ENCODE measurements at regions not wholly inside any gene's neighbourhood (a gene's known extent, or its start where the extent isn't known, plus 50 kb on each side); places are given as distances from the start of the nearest gene placed in this dataset.

DNA sequence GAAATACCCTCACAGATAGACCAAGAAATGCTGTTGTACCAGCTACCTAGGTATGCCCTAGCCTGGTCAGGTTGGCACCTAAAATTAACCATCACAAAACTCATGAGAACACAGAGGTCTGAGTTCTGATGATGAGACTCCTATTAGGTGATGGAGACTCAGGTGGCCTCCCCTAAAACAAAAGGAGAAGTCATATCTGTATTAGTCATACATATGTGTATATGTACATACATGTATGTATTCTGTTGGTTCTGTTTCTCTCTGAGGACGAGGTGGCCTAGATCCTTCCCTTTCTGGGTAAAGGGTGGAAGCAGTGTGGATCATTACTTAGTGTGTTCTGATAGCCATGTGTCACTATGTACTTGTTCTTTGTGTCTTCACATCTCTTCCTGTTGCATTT is 207.2 kb upstream of the PRSS1 start:
- no peaks in the 10 kb centered on the region for H3K27me3 ChIP-seq (ENCODE audit: insufficient read depth, poor library complexity, severe bottlenecking)
- no peak for DNase-seq (ENCODE audit: low read depth in 1 of 2, low spot score in 1 of 2)
- TF ChIP-seq SPI1 (IDR thresholded peaks at IDR 0.05; ENCODE audit: borderline replicate concordance, low read depth): no peak
- no peak for TF ChIP-seq POLR2AphosphoS5 (IDR thresholded peaks at IDR 0.05; ENCODE audit: low read depth)
- no peak for TF ChIP-seq GABPA (IDR thresholded peaks at IDR 0.05; ENCODE audit: low read depth)
- TF ChIP-seq, protein P1, sequence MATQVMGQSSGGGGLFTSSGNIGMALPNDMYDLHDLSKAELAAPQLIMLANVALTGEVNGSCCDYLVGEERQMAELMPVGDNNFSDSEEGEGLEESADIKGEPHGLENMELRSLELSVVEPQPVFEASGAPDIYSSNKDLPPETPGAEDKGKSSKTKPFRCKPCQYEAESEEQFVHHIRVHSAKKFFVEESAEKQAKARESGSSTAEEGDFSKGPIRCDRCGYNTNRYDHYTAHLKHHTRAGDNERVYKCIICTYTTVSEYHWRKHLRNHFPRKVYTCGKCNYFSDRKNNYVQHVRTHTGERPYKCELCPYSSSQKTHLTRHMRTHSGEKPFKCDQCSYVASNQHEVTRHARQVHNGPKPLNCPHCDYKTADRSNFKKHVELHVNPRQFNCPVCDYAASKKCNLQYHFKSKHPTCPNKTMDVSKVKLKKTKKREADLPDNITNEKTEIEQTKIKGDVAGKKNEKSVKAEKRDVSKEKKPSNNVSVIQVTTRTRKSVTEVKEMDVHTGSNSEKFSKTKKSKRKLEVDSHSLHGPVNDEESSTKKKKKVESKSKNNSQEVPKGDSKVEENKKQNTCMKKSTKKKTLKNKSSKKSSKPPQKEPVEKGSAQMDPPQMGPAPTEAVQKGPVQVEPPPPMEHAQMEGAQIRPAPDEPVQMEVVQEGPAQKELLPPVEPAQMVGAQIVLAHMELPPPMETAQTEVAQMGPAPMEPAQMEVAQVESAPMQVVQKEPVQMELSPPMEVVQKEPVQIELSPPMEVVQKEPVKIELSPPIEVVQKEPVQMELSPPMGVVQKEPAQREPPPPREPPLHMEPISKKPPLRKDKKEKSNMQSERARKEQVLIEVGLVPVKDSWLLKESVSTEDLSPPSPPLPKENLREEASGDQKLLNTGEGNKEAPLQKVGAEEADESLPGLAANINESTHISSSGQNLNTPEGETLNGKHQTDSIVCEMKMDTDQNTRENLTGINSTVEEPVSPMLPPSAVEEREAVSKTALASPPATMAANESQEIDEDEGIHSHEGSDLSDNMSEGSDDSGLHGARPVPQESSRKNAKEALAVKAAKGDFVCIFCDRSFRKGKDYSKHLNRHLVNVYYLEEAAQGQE (IDR thresholded peaks at IDR 0.05; ENCODE audit: insufficient replicate concordance, low read depth): no peak
- TF ChIP-seq, protein P2, sequence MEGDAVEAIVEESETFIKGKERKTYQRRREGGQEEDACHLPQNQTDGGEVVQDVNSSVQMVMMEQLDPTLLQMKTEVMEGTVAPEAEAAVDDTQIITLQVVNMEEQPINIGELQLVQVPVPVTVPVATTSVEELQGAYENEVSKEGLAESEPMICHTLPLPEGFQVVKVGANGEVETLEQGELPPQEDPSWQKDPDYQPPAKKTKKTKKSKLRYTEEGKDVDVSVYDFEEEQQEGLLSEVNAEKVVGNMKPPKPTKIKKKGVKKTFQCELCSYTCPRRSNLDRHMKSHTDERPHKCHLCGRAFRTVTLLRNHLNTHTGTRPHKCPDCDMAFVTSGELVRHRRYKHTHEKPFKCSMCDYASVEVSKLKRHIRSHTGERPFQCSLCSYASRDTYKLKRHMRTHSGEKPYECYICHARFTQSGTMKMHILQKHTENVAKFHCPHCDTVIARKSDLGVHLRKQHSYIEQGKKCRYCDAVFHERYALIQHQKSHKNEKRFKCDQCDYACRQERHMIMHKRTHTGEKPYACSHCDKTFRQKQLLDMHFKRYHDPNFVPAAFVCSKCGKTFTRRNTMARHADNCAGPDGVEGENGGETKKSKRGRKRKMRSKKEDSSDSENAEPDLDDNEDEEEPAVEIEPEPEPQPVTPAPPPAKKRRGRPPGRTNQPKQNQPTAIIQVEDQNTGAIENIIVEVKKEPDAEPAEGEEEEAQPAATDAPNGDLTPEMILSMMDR (IDR thresholded peaks at IDR 0.05; ENCODE audit: insufficient read depth, low read length): no peak

DNA sequence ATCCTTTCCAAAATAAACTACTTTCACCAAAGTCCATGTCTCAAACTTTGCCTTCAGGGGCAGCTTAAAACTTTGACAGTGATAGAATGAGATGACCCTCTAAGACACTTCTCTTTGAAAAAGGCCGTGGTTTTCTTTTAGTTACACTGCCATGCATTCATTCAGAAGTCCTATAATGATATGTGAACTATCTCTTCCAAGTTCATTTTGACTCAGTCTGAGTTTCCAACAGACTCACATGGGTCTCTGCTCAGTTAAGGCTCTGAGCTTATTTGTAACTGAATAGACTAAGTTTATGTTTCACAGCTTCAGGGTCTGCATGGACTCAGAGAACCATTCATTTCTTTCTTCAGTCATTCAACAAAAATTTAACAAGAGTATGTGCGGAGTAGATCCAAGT is 208.9 kb upstream of the PRSS1 start:
- no peak overlapping the region for H3K4me3 ChIP-seq (replicated peaks; ENCODE audit: insufficient read depth, low read length)
- TF ChIP-seq GABPA (IDR thresholded peaks at IDR 0.05; ENCODE audit: low read depth) (no peak), SPI1 (IDR thresholded peaks at IDR 0.05; ENCODE audit: borderline replicate concordance, low read depth) (no peak), POLR2AphosphoS5 (IDR thresholded peaks at IDR 0.05; ENCODE audit: low read depth) (no peak)
- TF ChIP-seq, protein P1 (IDR thresholded peaks at IDR 0.05; ENCODE audit: insufficient replicate concordance, low read depth): no peak
- TF ChIP-seq, protein P2 (IDR thresholded peaks at IDR 0.05; ENCODE audit: insufficient read depth, low read length): no peak
- H3K27ac ChIP-seq (replicated peaks): no peak overlapping the region
- no peak for DNase-seq (ENCODE audit: low read depth in 1 of 2, low spot score in 1 of 2)
- H3K27me3 ChIP-seq (ENCODE audit: insufficient read depth, poor library complexity, severe bottlenecking): no peaks in the 10 kb centered on the region

More for the DNA sequence above, 207.2 kb upstream of the PRSS1 start:
- no peak overlapping the region for H3K4me3 ChIP-seq (replicated peaks; ENCODE audit: insufficient read depth, low read length)
- no peak overlapping the region for H3K27ac ChIP-seq (replicated peaks)

DNA sequence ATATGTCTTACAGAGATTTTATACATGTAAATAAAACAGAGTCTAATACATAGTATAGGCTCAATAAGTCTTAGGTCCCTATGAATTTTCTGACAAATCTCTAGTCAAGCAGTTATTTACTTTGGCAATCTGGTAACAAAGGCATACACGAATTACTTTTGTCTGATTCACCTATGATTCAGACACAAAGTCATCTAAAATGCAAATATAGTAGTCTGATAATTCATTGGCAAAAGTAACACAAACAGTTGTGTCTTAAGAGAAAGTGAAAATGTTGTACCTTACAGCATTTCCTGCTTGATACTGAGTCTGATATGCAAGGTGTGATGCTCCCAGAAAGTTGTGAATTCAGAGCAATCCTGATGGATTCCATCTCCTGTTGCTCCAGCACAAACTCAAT is 209.4 kb upstream of the PRSS1 start:
- no peak overlapping the region for H3K4me3 ChIP-seq (replicated peaks; ENCODE audit: insufficient read depth, low read length)
- no peak for DNase-seq (ENCODE audit: low read depth in 1 of 2, low spot score in 1 of 2)
- H3K27me3 ChIP-seq (ENCODE audit: insufficient read depth, poor library complexity, severe bottlenecking): no peaks in the 10 kb centered on the region
- no peak overlapping the region for H3K27ac ChIP-seq (replicated peaks)
- TF ChIP-seq GABPA (IDR thresholded peaks at IDR 0.05; ENCODE audit: low read depth) (no peak), POLR2AphosphoS5 (IDR thresholded peaks at IDR 0.05; ENCODE audit: low read depth) (no peak), SPI1 (IDR thresholded peaks at IDR 0.05; ENCODE audit: borderline replicate concordance, low read depth) (no peak)
- TF ChIP-seq, protein P2 (IDR thresholded peaks at IDR 0.05; ENCODE audit: insufficient read depth, low read length): no peak
- TF ChIP-seq, protein P1 (IDR thresholded peaks at IDR 0.05; ENCODE audit: insufficient replicate concordance, low read depth): no peak
